NCI-H2196 treated with DMSO at 0.1 percent for 48 hours (cell line): ENCODE measurements at regions not wholly inside any gene's neighbourhood (a gene's known extent, or its start where the extent isn't known, plus 50 kb on each side); places are given as distances from the start of the nearest gene placed in this dataset.

Experiments
- DNase-seq: peaks from one replicate; lab custom pipeline; 2025; ENCODE audit not compliant: unreplicated experiment; lab: John Stamatoyannopoulos, UW

DNA sequence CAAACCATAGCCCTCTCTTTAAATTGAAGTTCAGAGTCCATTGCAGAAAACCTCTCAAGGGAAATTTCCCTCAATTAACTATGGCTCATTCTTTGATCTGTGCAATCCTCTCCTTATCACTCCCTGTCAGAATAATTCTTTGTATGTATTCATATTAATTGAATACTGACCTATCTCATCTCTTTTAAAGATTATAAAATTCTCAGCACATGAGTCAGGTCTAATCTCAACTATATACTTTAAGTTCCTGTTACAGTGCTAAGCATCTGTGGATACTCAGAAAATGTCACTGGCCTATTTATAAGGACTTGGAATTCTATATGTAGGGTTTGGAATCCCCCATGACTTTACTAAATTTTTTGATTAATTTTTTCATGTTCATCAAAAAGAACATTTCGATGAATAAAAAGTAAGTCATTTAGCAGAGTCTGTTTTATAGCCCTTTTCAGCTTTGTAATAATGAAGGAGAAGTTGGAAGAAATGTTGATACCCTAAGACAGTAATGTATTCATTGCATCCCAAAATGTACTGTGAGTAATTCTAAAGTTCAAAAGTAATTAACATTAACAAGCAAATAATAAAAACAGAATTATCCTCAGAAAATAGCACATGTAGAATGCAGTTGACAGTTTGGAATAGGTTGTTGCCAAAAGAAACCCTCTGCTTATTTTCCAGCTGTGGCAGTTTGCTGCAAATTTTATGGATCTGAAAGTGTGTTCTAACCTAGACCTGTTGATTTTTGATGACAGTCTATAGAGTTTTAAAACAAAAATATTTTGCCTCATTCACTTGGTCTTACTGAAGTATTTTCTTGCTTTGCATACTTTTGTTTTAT is 503.4 kb upstream of the CBLB start:
- DNase-seq: no peak

DNA sequence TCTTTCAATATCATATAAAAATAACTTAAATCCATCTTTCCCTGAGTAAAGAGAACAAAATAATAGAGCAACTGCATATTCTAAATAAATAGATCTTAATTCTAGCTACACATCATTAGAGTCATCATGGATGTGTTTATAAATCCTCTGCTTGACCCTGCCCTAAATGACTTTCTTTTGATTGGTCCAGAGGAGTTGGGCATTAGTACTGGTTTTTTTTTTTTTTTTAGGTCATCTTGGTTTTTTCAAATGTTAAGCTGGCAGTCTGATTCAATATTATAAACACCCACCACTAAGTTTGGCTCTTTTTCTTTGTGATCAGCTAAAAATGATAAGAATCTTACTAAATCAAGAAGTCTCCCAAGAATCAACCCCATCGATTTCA is 504.0 kb upstream of the CBLB start:
- DNase-seq: no peak

DNA sequence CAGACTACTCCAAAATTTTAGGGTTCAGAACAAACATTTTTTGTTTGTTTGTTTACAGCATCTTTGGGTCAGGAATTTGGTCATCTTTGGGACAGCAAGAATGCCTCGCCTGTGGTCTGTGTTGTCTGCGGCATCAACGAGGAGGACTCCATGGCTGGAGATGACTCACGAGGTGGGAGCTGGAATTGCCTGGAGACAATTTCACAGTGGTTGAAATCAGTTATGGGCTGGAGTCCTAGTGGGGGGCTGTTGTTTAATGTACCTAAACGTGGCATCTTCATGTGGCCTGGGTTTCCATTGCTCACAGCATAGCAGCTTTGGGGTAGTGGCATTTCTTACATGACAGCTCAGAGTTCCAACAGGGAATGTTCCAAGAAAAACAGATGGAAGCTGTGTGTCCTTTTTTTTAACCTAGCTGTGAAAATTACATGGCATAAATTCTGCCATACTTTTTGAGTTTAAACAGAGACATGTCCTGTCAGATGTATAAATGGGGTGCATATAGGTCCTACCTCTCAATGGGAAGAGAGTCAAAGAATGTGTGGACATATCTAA is 507.3 kb upstream of the CBLB start:
- no peak for DNase-seq

DNA sequence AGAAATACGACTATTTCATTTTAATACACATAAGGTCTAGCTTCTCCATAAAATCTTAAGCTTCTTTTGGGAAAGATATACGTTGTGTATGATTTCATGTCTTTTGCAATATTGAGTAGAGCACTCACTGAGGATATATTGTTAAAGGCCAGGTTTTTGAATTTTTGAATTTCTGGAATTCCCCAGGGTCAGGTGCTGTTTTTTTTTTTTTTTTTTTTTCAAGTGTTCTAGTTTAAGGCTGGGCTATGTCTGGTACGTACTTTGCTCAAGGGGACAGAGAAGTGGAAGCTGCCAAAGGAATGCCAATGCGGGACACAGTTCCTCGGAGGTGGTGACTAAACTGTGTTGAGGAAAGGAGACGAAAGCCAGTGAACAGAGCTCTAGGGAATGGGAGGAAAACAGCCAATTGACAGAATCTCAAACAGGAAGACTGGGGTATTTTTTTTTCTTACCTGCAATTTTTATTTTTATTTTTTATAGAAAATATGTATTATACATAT is 510.5 kb upstream of the CBLB start:
- DNase-seq: no peak

DNA sequence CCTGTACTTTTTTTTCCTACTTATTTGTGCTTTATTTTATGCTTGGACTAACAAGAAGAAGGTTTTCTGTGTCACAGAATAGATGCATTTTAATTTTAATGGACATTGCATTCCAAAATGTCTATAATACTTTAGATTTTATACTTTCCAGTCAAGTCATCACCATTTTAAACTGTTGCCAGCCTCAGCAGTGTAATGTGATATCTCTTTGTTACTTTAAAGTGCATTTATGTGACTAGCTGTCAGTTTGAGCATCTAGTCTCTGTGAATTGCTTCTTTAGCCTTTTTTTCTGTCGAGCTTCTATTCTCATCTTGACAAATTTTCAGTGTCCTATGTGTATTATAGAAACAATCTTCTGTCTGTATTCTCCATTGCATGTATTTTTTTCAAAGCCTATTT is 511.4 kb upstream of the CBLB start:
- no peak for DNase-seq

DNA sequence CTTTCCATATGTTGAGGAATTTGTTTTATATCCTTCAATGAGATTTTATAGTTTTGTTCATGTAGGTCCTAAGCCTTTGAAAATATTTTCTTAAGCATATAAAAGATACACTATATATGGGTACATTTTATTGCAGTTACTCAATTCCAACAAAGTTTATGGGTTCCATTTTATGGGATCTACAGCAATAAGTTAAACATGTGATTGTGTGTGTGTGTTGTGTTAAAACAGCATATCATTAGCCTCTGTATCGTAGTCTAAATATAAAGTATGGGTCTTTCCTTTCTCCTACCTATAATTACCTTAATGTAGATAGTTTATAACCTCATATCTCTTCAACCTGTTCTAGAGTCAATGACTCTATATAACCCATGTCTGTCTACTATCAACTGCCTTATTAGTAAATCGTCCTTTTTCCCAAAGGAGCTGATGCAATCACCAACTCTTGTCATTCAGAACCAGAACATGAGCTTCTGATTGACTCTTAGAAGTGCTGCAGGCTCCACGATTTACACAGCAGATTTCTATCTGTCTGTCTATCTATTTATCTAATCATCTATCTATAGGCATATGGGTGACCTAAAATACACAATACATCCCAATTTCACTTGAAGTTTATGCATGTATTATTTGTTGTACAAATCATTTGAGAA is 512.6 kb upstream of the CBLB start:
- DNase-seq: no peak

DNA sequence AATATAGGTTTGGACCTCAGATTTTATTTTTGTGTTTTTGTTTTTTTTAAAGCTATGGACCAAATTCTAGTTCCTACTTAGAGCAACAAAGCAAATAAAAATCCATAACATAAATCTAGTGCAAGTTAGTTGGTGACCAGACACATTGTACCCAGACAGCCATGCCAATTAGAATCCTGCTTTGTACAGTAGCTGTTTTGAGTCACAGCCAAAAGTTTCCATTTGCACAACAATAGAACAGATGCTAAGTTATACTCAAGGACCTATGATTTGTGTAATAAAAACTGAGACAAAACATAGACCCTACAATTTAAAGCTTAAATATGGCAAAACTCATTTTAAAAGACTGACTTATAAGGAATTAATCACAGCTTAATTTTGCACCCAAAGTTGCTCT is 513.1 kb upstream of the CBLB start:
- DNase-seq: no peak

DNA sequence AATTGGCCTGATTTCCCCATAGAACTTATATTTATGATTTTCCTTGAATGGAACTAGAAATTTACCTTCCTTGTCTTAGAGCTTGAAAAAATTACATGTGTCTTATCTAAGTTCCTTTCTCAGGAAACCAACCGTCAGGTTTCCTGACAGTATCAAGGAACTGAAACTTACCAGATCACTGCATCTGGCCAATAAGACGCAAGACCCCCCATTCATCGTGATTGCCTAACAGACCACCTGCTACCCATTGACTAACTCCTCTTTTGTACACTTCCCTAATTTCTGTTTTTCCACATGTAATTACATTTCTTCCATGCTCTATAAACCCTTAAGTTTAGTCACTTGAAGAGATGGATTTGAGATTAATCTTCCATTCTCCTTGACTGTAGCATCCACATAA is 517.2 kb upstream of the CBLB start:
- no peak for DNase-seq

DNA sequence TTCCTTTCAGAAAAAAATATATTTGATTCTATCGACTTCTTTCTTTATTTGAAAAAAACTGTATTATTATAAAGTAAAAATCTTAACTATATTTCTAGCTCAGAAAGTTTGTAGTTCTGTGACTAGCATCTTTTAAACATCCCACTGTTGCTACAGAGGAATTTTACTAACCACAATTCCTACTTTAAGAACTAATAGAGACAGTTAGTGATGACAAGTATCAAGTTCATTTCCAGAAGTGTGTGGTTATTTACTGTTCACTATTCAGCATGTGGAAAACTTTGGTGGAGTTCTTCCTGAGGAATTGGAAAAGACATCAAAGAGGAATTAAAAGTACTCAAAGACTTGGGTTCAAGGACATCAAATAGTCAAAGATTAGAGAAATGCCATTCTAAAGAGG is 524.1 kb upstream of the CBLB start:
- DNase-seq: no peak

DNA sequence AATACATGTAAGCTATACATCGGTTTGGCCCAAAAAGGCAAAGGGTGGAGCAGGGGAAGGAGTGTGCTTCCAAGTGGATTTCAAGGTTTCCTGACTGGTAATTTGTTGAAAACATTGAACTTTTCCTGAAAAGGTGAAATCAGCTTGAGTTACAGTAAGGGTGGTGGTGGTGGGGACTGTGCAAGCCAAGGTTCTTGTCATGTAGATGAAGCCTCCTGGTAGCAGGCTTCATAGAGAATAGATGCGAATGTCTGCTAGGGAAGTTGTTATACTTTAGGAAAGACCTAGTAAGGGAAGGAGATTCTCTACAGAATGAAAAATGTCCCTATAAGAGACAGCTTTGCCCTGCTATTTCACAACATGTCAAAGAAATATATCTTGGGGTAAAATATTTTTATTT is 528.2 kb upstream of the CBLB start:
- DNase-seq: no peak

DNA sequence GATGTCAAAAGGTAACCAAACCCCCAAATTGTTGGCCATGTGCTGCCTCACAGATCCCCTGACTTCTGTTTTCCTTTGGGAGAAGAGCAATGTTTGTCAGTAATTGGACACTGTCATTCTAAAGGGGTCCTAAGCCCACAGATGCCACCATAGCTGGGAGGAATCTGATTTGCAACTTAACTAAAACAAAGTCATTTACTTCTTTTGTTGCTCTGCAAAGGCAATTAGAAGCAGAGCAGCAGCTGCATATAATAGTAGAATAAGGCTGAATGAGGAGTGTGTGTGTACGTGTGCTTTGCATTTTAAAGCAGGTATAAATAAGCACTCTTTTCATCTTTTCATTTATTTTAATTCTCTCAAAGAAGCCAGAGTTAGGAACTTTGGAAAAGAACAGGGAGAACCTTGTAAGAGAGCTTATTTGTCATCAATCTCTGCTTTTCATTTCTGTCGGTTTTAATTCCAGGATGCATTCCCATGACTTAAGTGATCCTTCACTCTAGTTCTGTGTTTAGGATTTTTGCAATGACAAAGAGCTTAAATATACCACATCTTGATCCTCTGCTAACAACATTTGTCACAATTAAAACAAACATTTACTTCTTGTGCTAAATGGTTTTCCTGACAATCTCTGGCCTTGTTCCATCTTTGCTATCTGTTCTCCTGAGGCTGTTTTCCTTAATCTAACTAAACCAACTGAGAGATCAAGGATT is 530.2 kb upstream of the CBLB start:
- DNase-seq: no peak

DNA sequence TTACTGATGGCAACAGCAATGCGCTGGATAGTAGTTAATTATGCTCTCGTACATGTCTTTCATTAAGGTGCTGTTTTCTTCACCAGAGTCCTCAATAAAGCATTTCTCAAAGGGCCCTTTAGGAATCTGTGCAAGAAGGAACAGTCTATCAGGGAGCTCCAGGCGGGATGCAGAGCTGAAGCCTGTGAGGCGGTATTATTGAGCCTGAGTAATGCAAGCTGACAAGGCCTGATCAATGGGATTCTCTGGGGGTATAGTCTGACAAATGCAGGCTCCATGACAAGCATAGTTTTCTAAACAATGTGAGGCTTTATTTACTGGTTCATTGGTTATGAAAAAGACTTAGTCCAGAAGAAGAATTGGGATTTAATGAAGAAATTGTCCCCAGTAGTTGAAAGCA is 530.9 kb upstream of the CBLB start:
- no peak for DNase-seq

DNA sequence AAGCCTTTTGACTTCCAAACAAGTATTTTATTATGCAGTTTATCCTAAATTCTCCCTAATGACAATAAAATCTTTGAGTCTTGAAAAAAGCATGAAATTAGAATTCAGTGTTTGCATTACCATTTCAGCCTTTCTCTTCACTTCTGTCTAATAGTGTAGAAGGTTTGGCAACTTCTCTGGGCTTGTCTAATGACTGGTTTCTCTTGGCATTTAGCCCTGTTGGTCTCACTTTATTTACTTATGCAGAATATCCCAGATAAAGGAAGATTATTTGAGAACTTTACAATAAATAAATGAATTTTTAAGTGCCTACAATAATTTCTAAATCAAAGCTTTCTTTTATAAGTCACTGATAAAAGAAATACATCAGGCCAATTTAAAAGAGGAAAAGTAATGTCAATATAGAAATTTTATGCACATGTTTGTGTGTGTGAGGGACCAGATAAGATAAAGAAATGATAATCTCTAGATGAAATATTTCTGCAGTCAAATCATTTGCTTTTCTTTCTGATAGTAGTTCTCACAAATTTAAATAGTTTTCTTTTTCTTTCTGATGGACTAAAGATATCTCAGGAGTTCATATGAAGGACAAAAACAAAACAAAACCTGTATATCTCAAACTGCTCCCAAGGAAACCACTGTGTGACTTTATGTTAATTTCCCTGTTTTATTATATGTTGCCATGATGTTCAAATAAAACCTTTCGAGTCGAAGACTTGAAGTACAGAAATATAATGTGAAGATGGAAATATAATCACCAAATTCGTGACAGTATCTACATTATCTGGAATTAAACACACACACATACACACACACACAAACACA is 533.1 kb upstream of the CBLB start:
- DNase-seq: no peak

DNA sequence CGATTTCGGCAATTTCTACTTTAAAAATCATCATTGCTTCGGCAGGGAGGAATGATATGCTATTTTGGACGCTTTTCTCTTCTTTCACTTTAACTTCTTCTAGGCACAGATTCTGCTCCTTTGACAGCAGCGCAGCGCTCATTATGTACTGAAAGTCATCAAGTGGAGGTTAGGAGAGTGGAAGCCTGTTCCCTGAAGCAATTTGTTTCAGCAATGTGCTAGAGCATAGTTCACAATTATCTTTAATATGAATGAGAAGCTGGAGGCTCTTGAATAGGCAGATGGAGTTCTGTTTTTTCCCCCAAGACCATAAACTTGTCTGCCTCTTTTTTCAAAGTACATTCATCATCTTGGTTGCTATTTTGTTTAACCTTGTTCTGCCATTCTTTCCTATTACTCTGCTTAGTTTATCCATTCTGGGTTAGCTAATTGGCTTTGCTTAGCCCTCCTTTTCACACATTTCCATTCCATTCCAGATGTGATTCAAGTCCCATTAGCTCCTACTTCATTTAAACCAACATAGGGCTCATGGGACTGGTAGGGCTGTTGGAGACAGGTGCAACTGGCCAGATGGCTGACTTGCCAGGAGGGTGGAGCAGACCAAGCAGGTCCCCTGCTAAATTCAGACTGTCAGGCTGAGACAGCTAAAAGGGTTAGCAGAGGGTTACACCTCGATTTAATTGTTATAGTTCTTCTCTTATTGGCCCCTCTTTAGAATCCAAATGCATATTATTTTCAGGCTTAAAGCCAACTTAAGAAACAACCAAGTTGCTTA is 534.7 kb upstream of the CBLB start:
- DNase-seq: no peak

DNA sequence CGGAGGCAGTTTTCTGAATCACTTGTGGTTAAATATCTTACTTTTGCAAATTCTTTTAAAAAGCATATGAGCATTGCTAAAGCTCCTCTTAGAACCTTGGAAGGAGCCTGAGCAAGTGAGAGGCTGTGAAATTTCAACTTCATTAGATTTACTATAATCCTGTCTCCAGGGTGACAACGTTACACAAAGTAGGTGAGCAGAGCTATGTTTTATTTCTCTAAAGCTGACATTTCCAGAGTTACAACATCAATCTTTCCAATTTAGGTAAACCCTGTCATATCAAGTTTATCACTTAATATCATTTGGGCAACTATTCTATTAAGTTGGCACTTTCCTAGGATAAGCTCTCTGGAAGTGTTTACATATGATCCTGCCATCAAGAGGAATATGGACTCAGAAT is 544.9 kb upstream of the CBLB start:
- DNase-seq: no peak

DNA sequence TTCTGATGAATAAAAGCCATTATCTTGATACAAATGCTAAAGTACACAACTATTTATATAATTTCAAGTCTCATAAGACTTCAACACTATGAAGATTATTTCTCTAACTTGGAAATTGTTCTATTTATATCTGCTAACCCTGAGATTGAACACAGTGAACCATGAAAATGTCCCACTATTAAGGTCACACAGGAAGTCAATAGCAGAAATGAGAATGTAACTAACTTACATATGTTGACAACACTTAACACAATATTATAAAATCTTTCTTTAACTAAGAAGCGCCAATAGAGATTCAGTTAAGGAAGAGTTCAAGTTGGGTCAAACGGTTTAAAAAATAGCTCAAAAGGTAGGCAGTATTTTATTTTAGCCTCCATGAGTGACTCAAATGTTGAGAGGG is 551.8 kb upstream of the CBLB start:
- DNase-seq: no peak

DNA sequence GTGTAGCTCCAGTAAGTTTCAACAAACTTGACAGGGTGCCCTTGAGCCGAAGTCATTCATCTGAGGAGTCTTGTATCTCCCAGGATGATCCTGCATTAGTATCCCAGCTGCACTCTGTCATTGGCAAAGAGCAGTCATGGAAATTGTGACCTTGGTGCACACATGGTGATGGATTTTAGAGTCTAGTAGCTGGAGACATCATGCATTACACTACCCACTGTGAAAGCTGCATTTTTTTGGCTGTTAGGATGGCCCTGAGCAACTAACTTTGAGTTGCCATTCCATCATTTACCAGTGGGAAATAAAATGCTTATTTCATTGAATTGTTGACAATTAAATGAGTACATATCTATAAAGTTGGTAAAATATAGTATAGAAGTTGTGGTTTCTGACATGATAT is 552.6 kb upstream of the CBLB start:
- DNase-seq: no peak

DNA sequence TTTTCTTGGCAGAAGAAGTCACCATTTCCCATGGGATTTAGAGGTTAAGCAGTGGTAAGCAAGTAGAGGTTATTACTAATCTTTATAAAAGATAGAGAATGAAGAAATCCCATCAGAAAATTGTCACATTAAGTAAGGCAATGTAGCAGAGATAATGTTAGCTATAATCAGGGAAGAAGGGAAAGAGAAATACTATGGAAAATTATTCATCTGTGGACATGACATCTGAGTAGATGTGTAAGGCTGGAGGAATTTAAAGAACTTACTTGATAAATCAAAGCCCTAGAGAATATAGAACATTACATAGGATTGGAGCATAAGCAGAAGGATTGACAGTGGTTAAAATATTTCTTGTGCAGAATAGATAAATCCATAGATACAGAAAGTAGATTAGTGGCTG is 553.1 kb upstream of the CBLB start:
- DNase-seq: no peak

DNA sequence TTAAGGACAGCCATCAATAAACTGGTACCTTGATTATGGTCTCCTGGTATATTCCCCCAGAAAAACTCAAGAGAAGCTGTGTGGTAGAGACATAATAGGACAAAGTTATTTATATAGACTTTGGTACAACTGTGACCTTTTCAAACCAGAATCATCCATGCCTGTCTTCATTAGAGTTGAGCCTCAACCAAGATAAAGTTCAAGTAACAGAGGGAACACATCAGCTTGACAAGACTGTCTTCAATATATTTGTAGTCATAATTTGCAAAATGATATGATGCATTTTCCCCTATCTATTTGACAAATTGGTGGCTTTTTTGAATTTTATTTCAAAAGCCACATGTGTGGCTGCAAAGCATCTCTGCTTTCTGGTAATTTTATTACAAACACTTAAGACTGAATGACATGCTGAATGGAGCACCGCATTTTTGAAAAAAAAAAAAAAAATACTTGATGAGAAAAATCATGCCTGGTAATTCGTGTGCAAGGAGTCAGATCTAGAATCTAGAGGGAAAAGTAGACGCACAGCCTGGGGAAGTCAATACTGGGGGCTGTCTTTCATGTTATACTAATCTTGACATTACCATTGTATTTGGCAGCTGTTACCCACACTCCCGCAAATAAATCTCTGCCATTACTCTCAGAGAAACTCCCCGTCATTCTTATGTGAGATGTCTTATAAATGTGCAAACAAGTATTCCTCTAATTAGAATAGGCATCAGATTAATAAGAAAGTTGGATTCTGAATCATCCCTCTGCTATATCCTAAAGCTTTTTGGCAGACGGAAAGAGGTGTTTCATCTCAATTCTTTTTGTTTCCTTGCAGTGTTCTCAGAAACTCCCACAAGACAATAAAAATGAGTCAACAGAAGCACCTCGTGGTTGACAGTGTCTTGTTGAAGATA is 554.8 kb upstream of the CBLB start:
- no peak for DNase-seq
